NCI-H82 (cell line): ENCODE measurements at regions not wholly inside any gene's neighbourhood (a gene's known extent, or its start where the extent isn't known, plus 50 kb on each side); places are given as distances from the start of the nearest gene placed in this dataset.

Experiments
- DNase-seq: peaks from one replicate; lab custom pipeline; 2025; lab: John Stamatoyannopoulos, UW

GRCh38 chr13:109883181-109884180 lies 97.1 kb upstream of the IRS2 start:
- peak; percentile 88 for DNase-seq

- DNase-seq, result no peak
Observed at GRCh38 chr13:109881961-109882558, 95.7 kb upstream of the IRS2 start.

GRCh38 chr13:109881347-109881725 lies 95.0 kb upstream of the IRS2 start:
- no peak for DNase-seq

- no peak for DNase-seq
Observed at GRCh38 chr13:109880371-109881346, 94.3 kb upstream of the IRS2 start.

GRCh38 chr13:109879338-109879737 lies 93.0 kb upstream of the IRS2 start:
- DNase-seq, result no peak

GRCh38 chr13:109877809-109878208 lies 91.4 kb upstream of the IRS2 start:
- no peak for DNase-seq

GRCh38 chr13:109875746-109876145 lies 89.4 kb upstream of the IRS2 start:
- DNase-seq, result no peak

- DNase-seq, result no peak
Observed at GRCh38 chr13:109874484-109875454, 88.4 kb upstream of the IRS2 start.

- DNase-seq, result no peak
Observed at GRCh38 chr13:109873351-109874123, 87.2 kb upstream of the IRS2 start.

GRCh38 chr13:109872864-109873263 lies 86.5 kb upstream of the IRS2 start:
- DNase-seq, result no peak

- no peak for DNase-seq
Observed at GRCh38 chr13:109870696-109871370, 84.5 kb upstream of the IRS2 start.

GRCh38 chr13:109870274-109870673 lies 83.9 kb upstream of the IRS2 start:
- no peak for DNase-seq

- no peak for DNase-seq
Observed at GRCh38 chr13:109869312-109870237, 83.2 kb upstream of the IRS2 start.

- no peak for DNase-seq
Observed at GRCh38 chr13:109868578-109869311, 82.4 kb upstream of the IRS2 start.

GRCh38 chr13:109867766-109868165 lies 81.4 kb upstream of the IRS2 start:
- DNase-seq, result no peak

- no peak for DNase-seq
Observed at GRCh38 chr13:109862627-109863026, 76.2 kb upstream of the IRS2 start.

GRCh38 chr13:109859898-109860297 lies 73.5 kb upstream of the IRS2 start:
- no peak for DNase-seq
